NCI-H526 (cell line): ENCODE measurements at regions not wholly inside any gene's neighbourhood (a gene's known extent, or its start where the extent isn't known, plus 50 kb on each side); places are given as distances from the start of the nearest gene placed in this dataset.
"Not testable (repeated sequence)": the region's sequence is repeated elsewhere in the genome, so short reads cannot be mapped to it uniquely, and the experiment has no call there.

ENCODE experiments used
- DNase-seq, 2 experiments: peaks; one replicate each; lab custom pipeline; 2025; lab: John Stamatoyannopoulos, UW

- DNase-seq: no peak
Measured at GRCh38 chr2:192544371-192544955, 349.7 kb upstream of the TMEFF2 start.

GRCh38 chr2:192542148-192543066, 347.7 kb upstream of the TMEFF2 start:
- peak in 1 of 2 experiments; percentile 29 for DNase-seq

- no peak for DNase-seq
Measured at GRCh38 chr2:192539306-192539705, 344.6 kb upstream of the TMEFF2 start.

- DNase-seq: no peak
Measured at GRCh38 chr2:192536922-192537624, 342.3 kb upstream of the TMEFF2 start.

- DNase-seq: no peak
Measured at GRCh38 chr2:192535956-192536921, 341.5 kb upstream of the TMEFF2 start.

- DNase-seq: no peak
Measured at GRCh38 chr2:192534072-192534471, 339.3 kb upstream of the TMEFF2 start.

- not testable (repeated sequence) for DNase-seq
Measured at GRCh38 chr2:192524642-192525251, 330.0 kb upstream of the TMEFF2 start.

GRCh38 chr2:192524214-192524613, 329.5 kb upstream of the TMEFF2 start:
- DNase-seq: not testable (repeated sequence)

GRCh38 chr2:192515937-192516336, 321.2 kb upstream of the TMEFF2 start:
- no peak for DNase-seq

GRCh38 chr2:192513575-192513974, 318.8 kb upstream of the TMEFF2 start:
- DNase-seq: no peak

- DNase-seq: not testable (repeated sequence)
Measured at GRCh38 chr2:192507836-192508450, 313.2 kb upstream of the TMEFF2 start.

- DNase-seq: no peak
Measured at GRCh38 chr2:192500550-192501200, 305.9 kb upstream of the TMEFF2 start.

- no peak for DNase-seq
Measured at GRCh38 chr2:192499476-192499875, 304.7 kb upstream of the TMEFF2 start.

- DNase-seq: no peak
Measured at GRCh38 chr2:192498747-192499146, 304.0 kb upstream of the TMEFF2 start.

GRCh38 chr2:192488158-192488557, 293.4 kb upstream of the TMEFF2 start:
- not testable (repeated sequence) for DNase-seq

GRCh38 chr2:192487636-192488035, 292.9 kb upstream of the TMEFF2 start:
- no peak for DNase-seq

GRCh38 chr2:192484903-192485302, 290.2 kb upstream of the TMEFF2 start:
- DNase-seq: no peak

GRCh38 chr2:192480984-192481383, 286.3 kb upstream of the TMEFF2 start:
- DNase-seq: no peak

- no peak for DNase-seq
Measured at GRCh38 chr2:192473331-192473730, 278.6 kb upstream of the TMEFF2 start.

GRCh38 chr2:192471982-192472381, 277.2 kb upstream of the TMEFF2 start:
- no peak for DNase-seq
